ENCODE measurements at regions not wholly inside any gene's neighbourhood (a gene's known extent, or its start where the extent isn't known, plus 50 kb on each side); places are given as distances from the start of the nearest gene placed in this dataset.
A peak's percentile ranks its signal among the peaks of the same experiment; 100 is the strongest.
"Not testable (repeated sequence)": the region's sequence is repeated elsewhere in the genome, so short reads cannot be mapped to it uniquely, and the experiment has no call there.

DNA sequence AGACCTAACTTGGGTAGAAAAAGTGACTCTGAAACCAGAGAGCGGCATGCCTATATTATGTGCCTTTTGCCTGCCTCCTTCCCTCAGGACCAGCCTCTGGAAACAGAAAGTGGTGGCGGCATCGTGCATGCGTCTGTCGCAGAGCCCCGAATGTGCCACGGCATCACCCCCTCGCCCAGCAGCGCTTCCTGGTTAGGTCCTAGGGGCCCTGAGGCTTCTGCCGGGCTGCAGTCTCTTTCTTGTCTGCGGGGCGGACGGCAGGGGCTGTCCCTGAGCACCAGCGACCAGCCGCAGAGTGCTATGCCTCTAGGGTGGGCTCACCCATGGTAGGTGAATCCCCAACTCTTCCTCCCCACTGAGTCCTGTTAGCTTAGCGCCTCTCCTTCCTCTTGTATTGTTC, 68.7 kb downstream of the VSIG4 start:
- DNase-seq (ENCODE audit: low spot score) = no peak

DNA sequence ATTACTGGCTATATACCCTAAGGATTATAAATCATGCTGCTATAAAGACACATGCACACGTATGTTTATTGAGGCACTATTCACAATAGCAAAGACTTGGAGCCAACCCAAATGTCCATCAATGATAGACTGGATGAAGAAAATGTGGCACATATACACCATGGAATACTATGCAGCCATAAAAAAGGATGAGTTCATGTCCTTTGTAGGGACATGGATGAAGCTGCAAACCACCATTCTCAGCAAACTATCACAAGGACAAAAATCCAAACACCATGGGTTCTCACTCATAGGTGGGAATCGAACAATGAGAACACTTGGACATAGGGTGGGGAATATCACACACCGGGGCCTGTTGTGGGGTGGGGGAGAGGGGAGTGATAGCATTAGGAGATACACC, 72.7 kb downstream of the VSIG4 start:
- not testable (repeated sequence) for DNase-seq (ENCODE audit: low spot score)

DNA sequence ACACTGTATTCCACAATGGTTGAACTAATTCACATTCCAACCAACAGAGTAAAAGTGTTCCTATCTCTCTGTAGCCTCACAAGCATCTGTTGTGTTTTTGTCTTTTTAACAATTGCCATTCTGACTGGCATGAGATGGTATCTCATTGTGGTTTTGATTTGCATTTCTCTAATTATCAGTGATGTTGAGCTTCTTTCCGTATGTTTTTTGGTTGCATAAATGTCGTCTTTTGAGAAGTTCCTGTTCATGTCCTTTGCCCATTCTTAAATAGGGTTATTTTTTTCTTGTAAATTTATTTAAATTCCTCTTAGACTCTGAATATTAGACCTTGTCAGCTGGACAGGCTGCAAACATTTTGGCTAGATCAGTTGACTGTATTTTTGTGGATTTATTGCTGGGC, 78.2 kb downstream of the VSIG4 start:
- DNase-seq (ENCODE audit: low spot score) = no peak

DNA sequence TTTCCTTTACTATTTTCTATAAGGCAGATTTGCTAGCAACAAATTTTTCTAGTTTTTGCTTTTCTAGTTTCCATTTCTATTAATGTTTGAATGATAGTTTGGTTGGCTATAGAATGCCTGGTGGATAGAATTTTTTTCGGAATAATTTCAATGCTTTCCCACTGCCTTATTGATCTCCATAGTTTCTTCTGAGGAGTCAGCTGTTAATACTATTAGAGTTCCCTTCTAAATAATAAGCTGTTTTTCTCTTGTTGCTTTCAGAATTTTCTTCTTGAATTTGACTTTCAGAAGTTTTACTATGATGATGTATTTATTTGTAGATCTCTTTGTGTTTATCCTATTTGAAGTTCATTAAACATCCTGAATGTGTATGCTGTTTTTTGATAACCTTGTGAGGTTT, 91.8 kb downstream of the VSIG4 start:
- DNase-seq (ENCODE audit: low spot score) = no peak

DNA sequence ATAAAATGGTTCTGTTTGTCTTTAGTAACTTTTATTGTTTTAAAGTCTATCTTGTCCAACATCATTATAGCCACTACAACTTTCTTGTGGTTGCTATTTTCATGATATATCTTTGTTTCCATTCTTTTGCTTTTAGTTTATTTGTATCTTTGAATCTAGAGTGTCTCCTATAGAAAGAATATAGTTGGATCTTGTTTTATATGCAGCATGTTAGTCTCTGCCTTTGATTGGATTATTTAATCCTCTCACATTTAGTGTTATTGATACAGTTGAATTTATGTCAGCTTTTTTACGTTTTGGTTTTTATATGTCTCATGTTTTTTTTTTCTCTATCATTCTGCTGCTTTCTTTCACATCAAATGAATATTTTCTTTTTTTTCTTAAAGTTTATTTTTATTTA, 98.1 kb downstream of the VSIG4 start:
- DNase-seq (ENCODE audit: low spot score) = no peak

DNA sequence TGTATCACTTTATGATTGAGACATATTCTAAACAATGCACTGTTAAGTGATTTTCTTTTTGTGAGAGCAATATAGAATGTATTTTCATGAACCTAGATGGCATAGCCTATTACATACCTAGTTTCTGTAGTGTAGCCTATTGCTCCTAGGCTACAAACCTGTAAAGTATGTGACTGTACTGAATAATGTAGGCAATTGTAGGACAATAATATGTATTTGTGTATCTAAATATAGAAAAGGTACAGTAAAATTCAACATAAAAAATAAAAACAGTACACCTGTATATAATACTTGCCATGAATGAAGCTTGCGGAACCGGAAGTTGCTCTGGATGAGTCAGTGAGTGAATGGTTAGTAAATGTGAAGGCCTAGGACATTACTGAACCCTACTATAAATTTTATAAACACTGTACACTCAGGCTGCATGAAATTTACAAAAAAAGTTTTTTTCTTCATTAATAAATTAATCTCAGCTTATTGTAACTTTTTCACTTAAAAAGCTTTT, 106.7 kb downstream of the VSIG4 start:
- no peak for DNase-seq (ENCODE audit: low spot score)

DNA sequence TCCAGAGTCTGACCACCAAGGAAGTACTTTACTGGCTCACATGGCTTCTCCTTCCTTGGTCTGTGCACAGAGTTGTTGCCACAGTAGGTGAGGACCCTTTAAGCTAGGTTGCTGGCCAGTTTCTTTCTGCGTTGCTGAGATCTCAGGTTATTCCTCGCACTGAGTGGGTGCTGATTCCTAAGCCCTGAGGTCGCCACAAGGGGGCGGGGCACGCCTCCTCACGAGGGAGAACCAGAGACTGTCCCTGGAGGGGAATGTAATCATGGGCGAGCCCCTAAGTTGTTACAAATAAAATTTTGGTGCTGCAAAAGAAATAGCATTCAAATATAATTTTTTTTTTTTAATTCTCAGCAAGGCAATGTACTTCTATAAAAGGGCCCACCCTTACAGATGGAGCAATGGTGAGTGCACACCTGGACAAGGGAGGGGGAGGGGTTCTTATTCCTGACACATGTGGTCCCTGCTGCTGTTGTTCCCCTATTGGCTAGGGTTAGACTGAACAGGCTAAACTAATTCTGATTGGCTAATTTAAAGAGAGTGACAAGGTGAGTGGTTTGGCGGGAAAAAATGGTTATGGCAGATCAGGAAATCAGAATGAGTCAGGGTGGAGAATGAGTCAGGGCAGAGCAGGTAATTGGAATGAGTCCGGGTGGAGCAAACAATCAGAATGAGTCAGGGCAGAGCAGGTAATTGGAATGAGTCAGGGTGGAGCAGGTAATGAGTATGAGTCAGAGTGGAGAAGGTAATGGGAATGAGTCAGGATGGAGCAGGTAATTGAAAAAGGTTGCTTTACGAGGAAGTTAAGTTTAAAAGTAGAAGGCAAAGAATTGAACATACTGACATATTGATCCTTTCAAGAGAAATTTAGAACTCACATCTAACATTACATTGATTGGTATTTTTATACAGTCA, 107.5 kb downstream of the VSIG4 start:
- peak; percentile 73 for DNase-seq (ENCODE audit: low spot score)

DNA sequence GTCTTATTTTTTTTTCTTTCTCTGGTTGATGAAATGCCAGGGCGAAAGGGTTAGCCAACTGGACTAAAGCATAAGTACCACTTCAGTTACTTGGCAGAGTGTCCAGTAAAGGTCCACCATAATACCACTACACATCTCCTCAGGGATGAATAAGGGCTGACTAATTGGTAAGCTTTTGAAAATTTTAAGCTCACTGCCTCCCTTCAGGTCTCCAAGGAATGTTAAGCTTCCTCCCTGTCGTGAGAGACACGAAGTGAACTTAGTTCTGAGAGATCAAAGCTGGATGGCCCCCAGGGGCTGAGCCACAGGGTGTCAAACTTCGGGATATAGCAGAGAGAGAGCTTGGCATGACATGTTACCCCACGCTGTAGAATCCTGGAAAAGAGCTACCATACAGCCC, 111.4 kb downstream of the VSIG4 start:
- no peak for DNase-seq (ENCODE audit: low spot score)

DNA sequence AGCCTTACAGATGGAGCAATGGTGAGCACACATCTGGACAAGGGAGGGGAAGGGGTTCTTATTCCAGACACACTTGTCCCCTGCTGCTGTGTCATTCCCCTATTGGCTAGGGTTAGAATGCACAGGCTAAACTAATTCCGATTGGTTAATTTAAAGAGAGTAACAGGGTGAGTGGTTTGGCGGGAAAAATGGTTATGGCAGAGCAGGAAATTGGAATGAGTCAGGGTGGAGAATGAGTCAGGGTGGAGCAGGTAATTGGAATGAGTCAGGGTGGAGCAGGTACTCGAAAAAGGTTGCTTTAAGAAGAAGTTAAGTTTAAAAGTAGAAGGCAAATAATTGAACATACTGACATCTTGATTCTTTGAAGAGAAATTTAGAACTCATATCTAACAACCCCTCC, 112.5 kb downstream of the VSIG4 start:
- peak; percentile 9 for DNase-seq (ENCODE audit: low spot score)

DNA sequence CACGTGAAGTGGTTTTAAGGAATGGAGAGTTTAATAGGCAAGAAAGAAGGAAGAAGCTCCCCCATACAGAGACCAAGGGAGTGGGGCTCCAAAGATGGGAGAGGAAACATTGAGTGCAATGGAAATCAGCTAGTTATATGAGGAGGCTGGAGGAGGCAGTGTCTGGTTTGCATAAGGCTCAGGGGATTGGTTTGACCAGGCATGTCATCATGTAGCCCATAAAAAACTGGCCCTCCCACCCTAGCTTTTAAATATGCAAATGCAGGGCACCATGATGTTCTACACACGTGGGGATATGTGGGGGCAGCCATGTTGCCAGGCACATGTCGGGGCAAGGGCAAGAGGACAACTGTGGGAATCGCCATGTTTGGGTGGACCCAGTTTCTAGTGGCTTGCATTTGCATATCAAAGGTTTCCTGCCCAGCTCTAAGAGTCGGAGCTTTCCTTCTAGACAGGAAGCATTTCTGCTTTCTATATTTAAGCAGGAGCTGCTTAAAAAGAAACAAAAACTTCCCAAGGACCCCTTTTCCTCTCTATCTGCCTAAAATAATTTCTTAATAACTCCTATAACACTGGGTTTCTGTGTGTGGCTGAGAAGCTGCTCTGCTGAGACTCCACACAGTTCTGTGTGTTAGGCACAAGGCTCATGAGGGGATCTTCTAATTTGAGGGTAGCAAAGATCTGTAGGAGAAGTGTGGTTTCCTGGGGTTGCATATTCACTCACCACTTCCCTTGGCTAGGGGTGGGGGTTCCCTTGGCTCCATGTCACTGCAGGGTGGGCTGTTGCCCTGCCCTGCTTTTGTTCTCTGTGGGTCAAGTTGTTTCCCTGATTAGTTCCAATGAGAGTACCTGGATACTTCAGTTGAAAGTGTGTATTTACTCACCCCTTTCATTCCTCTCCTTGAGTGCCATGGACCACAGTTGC, 113.5 kb downstream of the VSIG4 start:
- DNase-seq (ENCODE audit: low spot score) = peak; percentile 52

DNA sequence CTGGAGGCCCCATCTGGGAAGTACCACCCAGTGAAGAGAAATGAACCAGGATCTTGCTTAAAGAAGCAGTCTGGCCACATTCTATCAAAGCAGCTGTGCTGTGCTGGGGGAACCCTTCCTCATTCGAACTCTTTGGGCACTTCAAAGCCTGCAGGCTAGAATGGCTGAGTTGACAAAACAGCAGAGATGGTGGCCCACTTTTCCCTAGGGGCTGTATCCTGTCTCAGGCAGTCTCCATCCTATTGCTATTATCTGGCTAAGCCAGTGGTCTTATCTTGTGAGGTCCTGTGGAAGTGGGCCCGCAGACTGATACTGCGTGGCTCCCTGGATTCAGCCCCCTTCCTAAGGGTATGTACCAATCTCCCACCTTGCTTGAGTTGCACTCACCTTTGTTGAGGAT, 114.3 kb downstream of the VSIG4 start:
- DNase-seq (ENCODE audit: low spot score) = no peak

DNA sequence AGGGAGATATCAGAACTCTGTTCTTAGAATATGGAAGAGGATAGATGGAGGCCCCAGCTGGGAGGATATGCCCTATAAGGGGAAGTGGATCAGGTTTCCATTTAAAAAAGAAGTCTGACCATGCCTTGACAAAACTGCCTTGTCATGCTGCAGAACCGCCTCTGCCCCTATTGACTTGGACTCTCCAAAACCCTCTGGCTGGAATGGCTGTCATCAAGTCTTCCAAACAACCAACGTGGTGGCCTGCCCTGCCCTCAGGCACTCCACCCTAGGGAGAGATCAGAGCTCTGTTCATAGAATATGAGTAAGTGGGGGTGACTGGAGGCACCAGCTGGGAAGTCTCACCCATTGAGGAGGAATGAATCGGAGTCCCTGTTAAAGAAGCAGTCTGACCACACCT, 114.9 kb downstream of the VSIG4 start:
- no peak for DNase-seq (ENCODE audit: low spot score)

DNA sequence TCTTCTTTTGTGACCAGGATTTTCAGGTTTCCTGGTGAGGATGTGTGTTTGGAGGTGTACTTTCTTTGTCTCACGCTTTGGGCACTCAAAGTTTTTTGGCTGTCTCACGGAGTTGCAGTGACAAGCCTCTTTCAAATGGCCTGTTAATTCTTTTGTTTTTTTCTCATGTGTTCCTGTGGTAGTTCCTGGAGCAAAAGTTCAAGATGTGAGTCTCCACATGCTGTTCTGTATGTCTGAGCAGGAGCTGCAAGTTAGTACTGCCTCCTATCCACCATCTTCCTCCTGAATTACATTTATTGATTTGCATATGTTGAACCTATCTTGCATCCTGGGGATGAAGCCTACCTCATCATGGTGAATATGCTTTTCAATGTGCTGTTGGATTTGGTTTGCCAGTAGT, 118.5 kb downstream of the VSIG4 start:
- DNase-seq (ENCODE audit: low spot score) = no peak

DNA sequence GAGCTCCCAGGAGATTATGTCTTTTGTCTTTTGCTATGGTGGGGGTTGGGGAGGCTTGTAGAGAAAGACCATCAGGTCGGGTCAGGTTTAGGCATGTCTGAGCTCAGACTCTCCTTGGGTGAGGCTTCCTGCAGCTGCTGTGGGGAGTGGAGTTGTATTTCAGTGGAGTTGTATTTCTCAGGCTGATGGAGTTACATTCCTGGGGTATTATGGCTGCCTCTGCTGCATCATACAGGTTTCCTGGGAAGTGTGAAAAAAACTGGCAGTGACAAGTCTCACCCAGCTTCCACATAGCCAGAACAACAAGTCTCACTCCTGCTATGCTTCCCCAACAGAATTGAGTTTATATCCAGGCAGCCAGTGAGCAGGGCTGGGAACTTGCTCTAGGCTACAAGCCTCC, 119.3 kb downstream of the VSIG4 start:
- DNase-seq (ENCODE audit: low spot score) = no peak

DNA sequence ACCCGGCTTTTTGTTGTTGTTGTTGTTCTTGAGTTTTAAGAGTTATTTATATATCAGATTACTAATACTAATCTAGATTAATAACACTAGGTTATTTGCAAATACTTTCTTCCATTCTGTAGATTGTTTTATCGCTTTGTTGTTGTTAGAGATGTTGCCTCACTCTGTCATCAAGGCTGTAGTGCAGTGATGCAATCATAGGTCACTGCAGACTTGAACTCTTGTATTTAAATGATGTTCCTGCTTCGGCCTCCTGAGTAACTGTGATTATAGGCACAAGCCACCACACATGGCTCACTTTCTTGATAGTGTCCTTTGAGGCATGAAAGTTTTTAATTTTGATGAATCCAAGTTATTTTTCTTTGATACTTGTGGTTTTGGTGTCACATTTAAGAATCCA, 129.0 kb downstream of the VSIG4 start:
- no peak for DNase-seq (ENCODE audit: low spot score)

DNA sequence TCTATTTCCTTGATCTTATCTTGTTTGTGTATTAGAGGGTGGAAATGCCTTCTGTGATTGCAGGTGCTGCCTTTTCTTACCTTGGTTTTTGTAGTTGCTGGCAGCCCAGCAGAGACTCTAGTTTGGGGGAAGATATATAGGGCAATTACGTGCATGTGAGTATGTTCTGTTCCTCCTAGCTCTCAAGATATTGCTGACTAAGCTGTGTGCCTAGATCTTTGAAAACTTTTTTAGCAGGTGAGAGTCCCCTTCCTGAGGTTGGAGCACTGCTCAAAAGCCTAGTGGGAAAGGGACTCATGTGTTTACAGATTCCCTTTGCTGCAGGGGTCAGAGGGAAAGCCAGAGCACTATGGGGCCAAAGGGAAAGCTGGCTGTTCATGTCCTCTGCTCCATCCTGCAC, 136.1 kb downstream of the VSIG4 start:
- DNase-seq (ENCODE audit: low spot score) = no peak

DNA sequence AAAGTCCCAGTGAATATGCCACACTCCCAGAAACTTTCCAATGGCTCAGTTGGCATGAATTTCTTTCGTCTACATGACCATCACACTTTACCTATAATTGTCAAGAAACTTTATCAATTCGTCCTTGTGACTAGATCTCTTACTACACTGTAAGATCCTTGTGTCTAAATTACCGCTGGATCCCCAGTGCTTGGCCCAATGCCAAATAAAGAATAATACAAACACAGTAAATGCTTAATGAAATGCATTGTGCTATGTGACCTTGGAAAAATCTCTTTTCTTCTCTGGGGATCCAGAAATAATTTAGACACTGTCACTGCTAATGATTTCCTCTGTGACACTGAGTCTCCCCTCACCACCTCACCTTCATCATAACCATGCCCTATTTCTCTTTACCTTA, 137.9 kb downstream of the VSIG4 start:
- DNase-seq (ENCODE audit: low spot score) = no peak

DNA sequence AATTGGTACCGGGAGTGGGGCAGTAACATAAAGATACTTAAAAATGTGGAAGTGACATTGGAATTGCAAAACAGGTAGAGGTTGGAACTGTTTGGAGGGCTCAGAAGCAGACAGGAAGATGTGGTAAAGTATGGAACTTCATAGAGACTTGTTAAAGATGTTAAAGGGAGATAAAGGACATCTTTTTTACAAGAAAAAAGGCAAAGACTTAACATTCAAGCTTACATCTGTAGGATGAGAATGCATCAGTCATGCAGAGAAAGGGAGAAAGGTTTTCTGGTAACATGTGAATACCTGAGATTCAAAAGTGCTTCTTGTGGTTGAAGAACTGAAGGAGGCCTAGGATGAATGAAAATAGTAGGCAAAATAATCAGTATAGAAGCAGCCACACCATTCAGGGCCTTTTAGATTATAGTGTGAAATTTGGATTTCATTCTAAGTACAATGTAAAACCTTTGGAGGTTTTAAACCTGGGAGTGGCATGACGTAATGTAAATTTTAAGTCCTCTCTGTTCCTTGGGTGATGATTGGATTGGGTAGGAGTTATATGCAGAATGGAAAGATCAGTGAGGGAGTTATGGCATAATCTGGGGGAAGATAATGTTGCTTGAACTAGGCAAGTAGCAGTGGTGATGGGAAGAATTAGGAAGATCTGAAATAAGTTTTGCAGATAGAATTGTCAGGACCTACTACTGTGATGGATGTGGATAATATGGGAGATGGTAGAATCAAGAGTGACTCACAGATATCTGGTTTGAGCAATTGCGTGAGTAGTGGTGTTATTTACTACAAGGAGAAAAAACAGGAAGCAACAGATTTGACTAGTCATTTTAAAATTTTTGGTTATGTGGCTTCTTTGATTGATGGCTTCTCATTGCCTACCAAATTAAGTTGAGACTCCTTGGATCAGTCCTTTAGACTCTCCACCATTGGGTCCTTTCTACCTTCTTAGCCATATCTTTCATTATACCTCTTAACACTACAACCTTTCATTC, 138.7 kb downstream of the VSIG4 start:
- DNase-seq (ENCODE audit: low spot score) = peak; percentile 11

DNA sequence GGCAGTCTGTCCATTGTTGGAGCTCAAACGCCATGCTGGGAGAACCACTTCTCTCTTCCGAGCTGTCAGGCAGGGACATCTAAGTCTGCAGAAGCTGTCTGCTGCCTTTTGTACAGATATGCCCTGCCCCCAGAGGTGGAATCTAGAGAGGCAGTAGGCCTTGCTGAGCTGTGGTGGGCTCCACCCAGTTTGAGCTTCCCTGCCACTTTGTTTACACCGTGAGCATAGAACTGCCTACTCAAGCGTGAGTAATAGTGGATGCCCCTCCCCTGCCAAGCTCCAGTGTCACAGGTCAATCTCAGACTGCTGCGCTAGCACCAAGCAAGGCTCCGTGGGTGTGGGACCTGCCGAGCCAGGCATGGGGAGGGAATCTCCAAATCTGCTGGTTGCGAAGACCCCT, 145.7 kb downstream of the VSIG4 start:
- DNase-seq (ENCODE audit: low spot score) = no peak

DNA sequence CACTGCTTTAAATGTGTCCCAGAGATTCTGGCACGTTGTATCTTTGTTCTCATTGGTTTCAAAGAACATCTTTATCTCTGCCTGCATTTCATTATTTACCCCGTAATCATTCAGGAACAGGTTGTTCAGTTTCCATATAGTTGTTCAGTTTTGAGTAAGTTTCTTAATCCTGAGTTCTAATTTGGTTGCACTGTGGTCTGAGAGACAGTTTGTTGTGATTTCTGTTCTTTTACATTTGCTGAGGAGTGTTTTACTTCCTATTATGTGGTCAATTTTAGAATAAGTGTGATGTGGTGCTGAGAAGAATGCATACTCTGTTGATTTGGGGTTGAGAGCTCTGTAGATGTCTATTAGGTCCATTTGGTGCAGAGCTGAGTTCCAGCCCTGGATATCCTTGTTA, 148.1 kb downstream of the VSIG4 start:
- peak; percentile 9 for DNase-seq (ENCODE audit: low spot score)

DNA sequence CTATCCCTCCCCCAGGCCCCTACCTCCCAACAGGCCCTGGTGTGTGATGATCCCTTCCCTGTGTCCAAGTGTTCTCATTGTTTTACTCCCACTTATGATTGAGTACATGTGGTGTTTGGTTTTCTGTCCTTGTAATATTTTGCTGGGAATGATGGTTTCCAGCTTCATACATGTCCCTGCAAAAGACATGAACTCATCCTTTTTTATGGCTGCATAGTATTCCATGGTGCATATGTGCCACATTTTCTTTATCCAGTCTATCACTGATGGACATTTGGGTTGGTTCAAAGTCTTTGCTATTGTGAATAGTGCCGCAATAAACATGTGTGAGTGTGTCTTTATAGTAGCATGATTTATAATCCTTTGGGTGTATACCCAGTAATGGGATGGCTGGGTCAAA, 151.7 kb downstream of the VSIG4 start:
- not testable (repeated sequence) for DNase-seq (ENCODE audit: low spot score)

DNA sequence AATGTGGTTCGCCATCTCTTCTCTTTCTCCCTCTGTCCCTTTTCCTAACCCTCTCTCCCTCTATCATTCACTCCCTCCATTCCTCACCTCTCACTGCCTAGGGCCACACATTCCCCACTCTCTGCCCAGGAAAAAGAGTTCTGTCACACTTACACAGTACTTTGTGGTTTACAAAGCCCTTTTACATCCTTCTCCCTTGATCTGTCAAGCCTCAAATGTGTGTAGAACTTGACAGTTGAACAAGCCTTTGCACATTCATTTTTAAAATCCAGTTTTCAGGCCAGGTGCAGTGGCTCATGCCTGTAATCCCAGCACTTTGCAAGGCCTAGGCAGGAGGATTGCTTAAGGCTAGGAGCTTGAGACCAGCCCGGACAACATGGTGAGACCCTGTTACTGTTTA, 156.3 kb downstream of the VSIG4 start:
- DNase-seq (ENCODE audit: low spot score) = no peak

All from activated CD4-positive, alpha-beta T cell treated with anti-CD3 and anti-CD28 coated beads, Interleukin-2, Interleukin-4, amounts not matched to agents 100 ng/mL and 50 ng/mL, durations not matched to agents 16 hours and 8 hours (primary cell).